ENCODE measurements at regions not wholly inside any gene's neighbourhood (a gene's known extent, or its start where the extent isn't known, plus 50 kb on each side); places are given as distances from the start of the nearest gene placed in this dataset.

GRCh38 chr5:120738568-120738967, 274.5 kb downstream of the PRR16 start:
- no peaks in the 10 kb centered on the region for H3K36me3 ChIP-seq (ENCODE audit: insufficient read depth, low read length)
- no peak overlapping the region for H3K9ac ChIP-seq (ENCODE audit: low read length)
- no peaks in the 10 kb centered on the region for H3K27me3 ChIP-seq (ENCODE audit: control insufficient read depth in 1 of 2, insufficient read depth in 2 of 2, low read length in 2 of 2)
- no peaks in the 10 kb centered on the region for H3K9me3 ChIP-seq (ENCODE audit: low read length)
- no peak overlapping the region for H3K4me3 ChIP-seq (ENCODE audit: low read depth in 1 of 2, low read length in 2 of 2)
- no peaks in the 10 kb centered on the region for H3K4me1 ChIP-seq (ENCODE audit: insufficient read depth, low read length)
- no peak overlapping the region for H3K27ac ChIP-seq (ENCODE audit: low read depth, low read length)

DNA sequence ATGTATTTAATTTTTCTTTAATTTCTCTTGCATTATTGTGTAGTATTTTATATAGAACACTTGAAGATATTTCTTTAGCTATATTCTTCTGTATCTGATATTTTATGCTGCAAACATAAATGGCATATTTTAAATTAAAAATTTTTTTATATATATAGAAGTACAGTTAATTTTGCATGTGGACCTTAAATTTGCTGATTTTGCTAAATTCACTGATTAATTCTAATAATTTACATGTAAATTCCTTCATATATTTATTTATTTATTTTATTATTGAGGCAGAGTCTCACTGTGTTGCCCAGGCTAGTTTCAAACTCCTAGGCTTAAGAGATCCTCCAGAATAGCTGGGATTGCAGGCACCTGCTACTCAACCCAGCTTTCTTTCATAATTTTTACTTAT, 276.9 kb downstream of the PRR16 start:
- no peaks in the 10 kb centered on the region for H3K27me3 ChIP-seq (ENCODE audit: control insufficient read depth in 1 of 2, insufficient read depth in 2 of 2, low read length in 2 of 2)
- no peak overlapping the region for H3K9ac ChIP-seq (ENCODE audit: low read length)
- H3K4me1 ChIP-seq (ENCODE audit: insufficient read depth, low read length) = no peaks in the 10 kb centered on the region
- no peaks in the 10 kb centered on the region for H3K9me3 ChIP-seq (ENCODE audit: low read length)
- no peak overlapping the region for H3K27ac ChIP-seq (ENCODE audit: low read depth, low read length)
- no peaks in the 10 kb centered on the region for H3K36me3 ChIP-seq (ENCODE audit: insufficient read depth, low read length)
- no peak overlapping the region for H3K4me3 ChIP-seq (ENCODE audit: low read depth in 1 of 2, low read length in 2 of 2)

DNA sequence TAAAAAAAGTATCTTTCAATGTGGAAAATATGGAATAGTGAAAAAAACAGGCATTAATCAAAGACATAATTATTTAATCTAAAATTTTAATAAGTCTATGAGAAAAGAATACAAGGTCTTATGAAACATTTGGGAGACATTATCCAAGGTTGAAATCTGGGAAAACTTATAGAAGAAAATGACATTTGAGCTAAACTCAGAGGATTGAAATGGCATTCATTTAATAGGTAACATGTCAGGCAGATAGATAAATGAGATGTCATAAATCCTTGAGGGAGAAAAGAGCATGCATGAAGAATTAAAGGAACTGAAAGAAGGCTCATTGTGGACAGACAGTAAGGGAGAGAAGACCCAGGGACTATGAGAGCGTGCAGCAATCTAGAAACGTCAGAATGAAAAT, 284.4 kb downstream of the PRR16 start:
- Histone ChIP-seq H3K9me3 (ENCODE audit: low read length) (no peaks in the 10 kb centered on the region), H3K36me3 (ENCODE audit: insufficient read depth, low read length) (no peaks in the 10 kb centered on the region), H3K27ac (ENCODE audit: low read depth, low read length) (no peak overlapping the region), H3K9ac (ENCODE audit: low read length) (no peak overlapping the region), H3K4me1 (ENCODE audit: insufficient read depth, low read length) (no peaks in the 10 kb centered on the region), H3K27me3 (ENCODE audit: control insufficient read depth in 1 of 2, insufficient read depth in 2 of 2, low read length in 2 of 2) (no peaks in the 10 kb centered on the region), H3K4me3 (ENCODE audit: low read depth in 1 of 2, low read length in 2 of 2) (no peak overlapping the region)

GRCh38 chr5:120749737-120750136, 285.6 kb downstream of the PRR16 start:
- H3K36me3 ChIP-seq (ENCODE audit: insufficient read depth, low read length) = no peaks in the 10 kb centered on the region
- H3K4me1 ChIP-seq (ENCODE audit: insufficient read depth, low read length) = no peaks in the 10 kb centered on the region
- H3K4me3 ChIP-seq (ENCODE audit: low read depth in 1 of 2, low read length in 2 of 2) = no peak overlapping the region
- H3K9me3 ChIP-seq (ENCODE audit: low read length) = no peaks in the 10 kb centered on the region
- H3K27me3 ChIP-seq (ENCODE audit: control insufficient read depth in 1 of 2, insufficient read depth in 2 of 2, low read length in 2 of 2) = no peaks in the 10 kb centered on the region
- H3K27ac ChIP-seq (ENCODE audit: low read depth, low read length) = no peak overlapping the region
- no peak overlapping the region for H3K9ac ChIP-seq (ENCODE audit: low read length)

GRCh38 chr5:120759587-120759986, 295.5 kb downstream of the PRR16 start:
- no peak overlapping the region for H3K4me3 ChIP-seq (ENCODE audit: low read depth in 1 of 2, low read length in 2 of 2)
- no peaks in the 10 kb centered on the region for H3K4me1 ChIP-seq (ENCODE audit: insufficient read depth, low read length)
- no peaks in the 10 kb centered on the region for H3K27me3 ChIP-seq (ENCODE audit: control insufficient read depth in 1 of 2, insufficient read depth in 2 of 2, low read length in 2 of 2)
- H3K9me3 ChIP-seq (ENCODE audit: low read length) = no peaks in the 10 kb centered on the region
- H3K36me3 ChIP-seq (ENCODE audit: insufficient read depth, low read length) = no peaks in the 10 kb centered on the region
- no peak overlapping the region for H3K9ac ChIP-seq (ENCODE audit: low read length)
- H3K27ac ChIP-seq (ENCODE audit: low read depth, low read length) = no peak overlapping the region

DNA sequence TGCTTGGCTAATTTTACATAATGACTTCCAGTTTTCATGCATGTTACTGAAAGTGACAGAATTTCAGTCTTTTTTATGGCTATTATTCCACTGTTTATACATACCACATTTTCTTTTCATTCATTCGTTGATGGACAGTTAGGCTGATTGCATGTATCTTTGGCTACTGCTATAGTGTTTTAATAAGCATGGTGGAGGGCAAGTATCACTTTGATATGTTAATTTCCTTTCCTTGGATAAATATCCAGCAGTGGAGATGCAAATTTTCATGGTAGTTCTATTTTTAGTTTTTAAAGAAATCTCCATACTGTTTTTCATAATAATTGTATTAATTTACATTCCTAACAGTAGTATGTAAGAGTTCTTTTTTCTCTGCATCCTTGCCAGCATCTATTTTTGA, 297.9 kb downstream of the PRR16 start:
- Histone ChIP-seq H3K27ac (ENCODE audit: low read depth, low read length) (no peak overlapping the region), H3K27me3 (ENCODE audit: control insufficient read depth in 1 of 2, insufficient read depth in 2 of 2, low read length in 2 of 2) (no peaks in the 10 kb centered on the region), H3K9me3 (ENCODE audit: low read length) (no peaks in the 10 kb centered on the region), H3K36me3 (ENCODE audit: insufficient read depth, low read length) (no peaks in the 10 kb centered on the region), H3K4me1 (ENCODE audit: insufficient read depth, low read length) (no peaks in the 10 kb centered on the region), H3K9ac (ENCODE audit: low read length) (no peak overlapping the region), H3K4me3 (ENCODE audit: low read depth in 1 of 2, low read length in 2 of 2) (no peak overlapping the region)

DNA sequence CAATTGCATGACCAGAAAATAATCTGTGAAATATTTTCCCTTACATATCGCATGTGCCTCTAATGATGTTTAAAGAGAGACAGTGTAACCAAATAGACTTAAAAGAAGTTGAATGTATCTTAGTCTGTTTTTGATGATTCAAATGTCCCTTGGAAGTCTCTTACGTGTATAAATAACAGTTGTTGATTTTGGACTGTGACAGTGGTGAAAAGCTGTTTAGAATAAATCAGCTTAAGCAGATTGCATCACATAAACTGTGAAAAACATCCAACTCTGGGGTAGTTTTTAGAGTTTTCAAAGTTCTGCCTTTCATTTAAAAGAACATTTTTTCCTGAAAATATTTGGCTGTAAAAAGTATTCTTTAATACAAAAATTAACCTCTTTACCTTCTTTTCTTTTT, 301.1 kb downstream of the PRR16 start:
- H3K9me3 ChIP-seq (ENCODE audit: low read length) = no peaks in the 10 kb centered on the region
- no peak overlapping the region for H3K9ac ChIP-seq (ENCODE audit: low read length)
- H3K4me3 ChIP-seq (ENCODE audit: low read depth in 1 of 2, low read length in 2 of 2) = no peak overlapping the region
- no peaks in the 10 kb centered on the region for H3K36me3 ChIP-seq (ENCODE audit: insufficient read depth, low read length)
- H3K27me3 ChIP-seq (ENCODE audit: control insufficient read depth in 1 of 2, insufficient read depth in 2 of 2, low read length in 2 of 2) = no peaks in the 10 kb centered on the region
- no peak overlapping the region for H3K27ac ChIP-seq (ENCODE audit: low read depth, low read length)
- no peaks in the 10 kb centered on the region for H3K4me1 ChIP-seq (ENCODE audit: insufficient read depth, low read length)

GRCh38 chr5:120767178-120767820, 303.2 kb downstream of the PRR16 start:
- Histone ChIP-seq H3K4me1 (ENCODE audit: insufficient read depth, low read length) (no peaks in the 10 kb centered on the region), H3K9ac (ENCODE audit: low read length) (no peak overlapping the region), H3K36me3 (ENCODE audit: insufficient read depth, low read length) (no peaks in the 10 kb centered on the region), H3K9me3 (ENCODE audit: low read length) (no peaks in the 10 kb centered on the region), H3K4me3 (ENCODE audit: low read depth in 1 of 2, low read length in 2 of 2) (no peak overlapping the region), H3K27ac (ENCODE audit: low read depth, low read length) (no peak overlapping the region), H3K27me3 (ENCODE audit: control insufficient read depth in 1 of 2, insufficient read depth in 2 of 2, low read length in 2 of 2) (no peaks in the 10 kb centered on the region)

DNA sequence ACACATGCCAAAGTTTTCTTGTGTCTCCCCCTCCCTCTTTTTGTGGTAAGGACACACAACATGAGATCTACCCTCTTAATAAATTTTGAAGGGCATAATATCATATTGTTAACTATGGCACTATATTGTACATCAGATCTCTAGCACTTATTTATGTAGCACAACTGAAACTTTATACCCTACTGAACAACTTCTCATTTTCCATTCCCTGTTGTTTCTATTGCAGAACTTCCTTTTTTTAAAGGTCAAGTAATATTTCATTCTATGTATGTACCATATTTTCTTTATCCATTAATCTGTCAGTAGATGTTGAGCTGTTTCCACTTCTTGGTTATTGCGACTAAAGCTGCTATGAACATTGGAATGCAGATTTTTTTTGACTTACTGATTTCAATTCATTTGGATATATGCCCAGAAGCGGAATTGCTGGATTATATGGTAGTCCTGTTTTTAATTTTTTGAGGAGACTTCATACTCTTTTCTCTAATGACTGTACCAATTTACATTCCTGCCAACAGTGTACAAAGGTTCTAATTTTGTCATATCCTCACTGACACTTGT, 305.3 kb downstream of the PRR16 start:
- H3K4me1 ChIP-seq (ENCODE audit: insufficient read depth, low read length) = no peaks in the 10 kb centered on the region
- H3K27me3 ChIP-seq (ENCODE audit: control insufficient read depth in 1 of 2, insufficient read depth in 2 of 2, low read length in 2 of 2) = no peaks in the 10 kb centered on the region
- H3K4me3 ChIP-seq (ENCODE audit: low read depth in 1 of 2, low read length in 2 of 2) = no peak overlapping the region
- H3K27ac ChIP-seq (ENCODE audit: low read depth, low read length) = no peak overlapping the region
- no peaks in the 10 kb centered on the region for H3K36me3 ChIP-seq (ENCODE audit: insufficient read depth, low read length)
- no peaks in the 10 kb centered on the region for H3K9me3 ChIP-seq (ENCODE audit: low read length)
- H3K9ac ChIP-seq (ENCODE audit: low read length) = no peak overlapping the region

- no peaks in the 10 kb centered on the region for H3K27me3 ChIP-seq (ENCODE audit: control insufficient read depth in 1 of 2, insufficient read depth in 2 of 2, low read length in 2 of 2)
- H3K9ac ChIP-seq (ENCODE audit: low read length) = no peak overlapping the region
- H3K4me1 ChIP-seq (ENCODE audit: insufficient read depth, low read length) = no peaks in the 10 kb centered on the region
- H3K9me3 ChIP-seq (ENCODE audit: low read length) = no peaks in the 10 kb centered on the region
- H3K27ac ChIP-seq (ENCODE audit: low read depth, low read length) = no peak overlapping the region
- H3K4me3 ChIP-seq (ENCODE audit: low read depth in 1 of 2, low read length in 2 of 2) = no peak overlapping the region
- H3K36me3 ChIP-seq (ENCODE audit: insufficient read depth, low read length) = no peaks in the 10 kb centered on the region
Measured at GRCh38 chr5:120771202-120771601, 307.1 kb downstream of the PRR16 start.

DNA sequence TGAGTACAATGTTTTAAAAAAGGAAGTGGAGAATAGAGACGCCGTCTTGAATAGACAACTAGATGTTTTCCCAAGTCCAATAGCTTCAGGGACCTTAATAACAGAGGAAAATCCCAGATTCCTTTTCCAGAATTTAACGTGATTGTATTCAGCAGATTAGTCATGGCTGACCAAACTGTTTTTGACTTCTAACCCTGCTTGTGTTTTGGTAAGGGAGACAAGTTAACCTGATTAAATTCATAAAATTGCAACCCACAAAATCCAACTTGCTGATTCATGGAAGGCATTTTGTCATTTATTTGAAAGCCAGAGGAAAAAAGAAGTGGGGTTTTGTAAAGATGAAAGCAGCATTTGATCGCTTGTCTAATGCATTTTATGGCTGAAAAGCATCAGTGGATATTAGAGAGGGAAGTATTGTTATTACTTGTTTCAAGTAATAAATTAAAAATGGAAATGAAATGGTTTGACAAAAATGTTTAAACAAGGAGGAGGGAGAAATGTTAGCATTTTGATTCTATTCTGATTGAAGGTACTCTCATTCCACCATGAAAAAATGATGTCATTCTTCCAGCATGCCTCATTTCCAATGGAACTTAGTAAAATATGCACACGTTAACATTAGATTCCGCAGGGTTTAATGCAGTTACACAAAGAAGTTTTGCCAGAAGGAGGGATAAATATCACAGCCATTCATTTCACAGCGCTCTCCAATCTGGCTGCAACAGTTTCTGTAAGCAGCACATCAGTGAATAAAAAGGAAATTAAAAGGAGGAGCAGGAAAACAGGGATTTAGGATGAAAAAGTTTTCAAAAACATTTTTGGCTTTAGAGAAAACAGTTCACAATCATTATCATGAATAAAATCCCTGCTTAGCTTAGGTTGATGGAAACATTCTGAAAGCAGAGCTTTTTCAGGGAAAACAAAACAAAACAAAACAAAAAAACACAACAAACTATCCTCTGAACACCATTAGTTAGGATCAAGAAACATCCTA, 314.7 kb downstream of the PRR16 start:
- Histone ChIP-seq H3K9ac (ENCODE audit: low read length) (no peak overlapping the region), H3K27me3 (ENCODE audit: control insufficient read depth in 1 of 2, insufficient read depth in 2 of 2, low read length in 2 of 2) (no peaks in the 10 kb centered on the region), H3K27ac (ENCODE audit: low read depth, low read length) (no peak overlapping the region), H3K36me3 (ENCODE audit: insufficient read depth, low read length) (no peaks in the 10 kb centered on the region), H3K4me1 (ENCODE audit: insufficient read depth, low read length) (no peaks in the 10 kb centered on the region), H3K4me3 (ENCODE audit: low read depth in 1 of 2, low read length in 2 of 2) (no peak overlapping the region), H3K9me3 (ENCODE audit: low read length) (no peaks in the 10 kb centered on the region)

All from muscle layer of colon (tissue), 2 donors.